ENCODE measurements at regions not wholly inside any gene's neighbourhood (a gene's known extent, or its start where the extent isn't known, plus 50 kb on each side); places are given as distances from the start of the nearest gene placed in this dataset.

- Histone ChIP-seq H3K27me3 (ENCODE audit: control insufficient read depth in 3 of 3, insufficient read depth in 3 of 3, low read depth in 1 of 3, low read length in 3 of 3) (peaks cover 0 to 8% (median 0%) of the 10 kb centered on the region in 3 experiments), H3K9ac (ENCODE audit: low read depth, low read length, poor library complexity) (no peak overlapping the region), H3K79me1 (ENCODE audit: low read depth, low read length) (no peaks in the 10 kb centered on the region), H2AK5ac (ENCODE audit: low read depth, low read length) (no peak overlapping the region), H3K23ac (ENCODE audit: low read depth, low read length, poor library complexity) (no peak overlapping the region), H3K18ac (ENCODE audit: low read length) (no peak overlapping the region), H3K14ac (ENCODE audit: low read length) (no peak overlapping the region), H3K4me1 (ENCODE audit: control insufficient read depth in 2 of 2, insufficient read depth in 1 of 2, low read depth in 1 of 2, low read length in 2 of 2) (peaks cover 0 to 3% of the 10 kb centered on the region in 2 donors), H3K4me2 (ENCODE audit: insufficient read depth, low read length, poor library complexity, severe bottlenecking) (no peak overlapping the region), H2BK5ac (ENCODE audit: low read length) (no peak overlapping the region), H3K36me3 (replicated peaks in 1 of 2; ENCODE audit: control insufficient read depth in 2 of 2, insufficient read depth in 2 of 2, low read length in 2 of 2) (no peaks in the 10 kb centered on the region), H2BK12ac (ENCODE audit: low read length) (no peak overlapping the region), H3K9me3 (replicated peaks in 1 of 2; ENCODE audit: control insufficient read depth in 2 of 2, insufficient read depth in 1 of 2, low read depth in 1 of 2, low read length in 2 of 2) (no peaks in the 10 kb centered on the region), H2BK15ac (ENCODE audit: low read length) (no peak overlapping the region), H3K4ac (ENCODE audit: low read length) (no peak overlapping the region), H4K91ac (ENCODE audit: low read depth, low read length, poor library complexity) (no peak overlapping the region), H3K4me3 (ENCODE audit: low read length in 2 of 2) (no peak overlapping the region), H3K27ac (replicated peaks; ENCODE audit: low read length) (no peak overlapping the region), H2BK120ac (ENCODE audit: low read depth, low read length) (no peak overlapping the region), H2AFZ (ENCODE audit: low read length) (no peak overlapping the region), H4K8ac (ENCODE audit: low read depth, low read length) (no peak overlapping the region)
- no CpG with 5 or more reads among the region's 2 CpGs for WGBS, 2 donors (ENCODE audit: extremely low coverage in 2 of 2, insufficient read length in 2 of 2, insufficient replicate concordance in 1 of 2)
- no peak for DNase-seq (ENCODE audit: low spot score)
These were observed 117.3 kb upstream of the NOCT start for GRCh38 chr4:138898282-138898681.

GRCh38 chr4:138897811-138898226, 117.8 kb upstream of the NOCT start:
- no peak overlapping the region for H3K4ac ChIP-seq (ENCODE audit: low read length)
- H4K91ac ChIP-seq (ENCODE audit: low read depth, low read length, poor library complexity): no peak overlapping the region
- no peak overlapping the region for H3K27ac ChIP-seq (replicated peaks; ENCODE audit: low read length)
- H3K4me1 ChIP-seq (ENCODE audit: control insufficient read depth in 2 of 2, insufficient read depth in 1 of 2, low read depth in 1 of 2, low read length in 2 of 2): peaks cover 0 to 3% of the 10 kb centered on the region in 2 donors
- no peak for DNase-seq (ENCODE audit: low spot score)
- H2BK15ac ChIP-seq (ENCODE audit: low read length): no peak overlapping the region
- H2BK12ac ChIP-seq (ENCODE audit: low read length): no peak overlapping the region
- no peaks in the 10 kb centered on the region for H3K79me1 ChIP-seq (ENCODE audit: low read depth, low read length)
- no peak overlapping the region for H3K18ac ChIP-seq (ENCODE audit: low read length)
- H3K9ac ChIP-seq (ENCODE audit: low read depth, low read length, poor library complexity): no peak overlapping the region
- no peak overlapping the region for H3K14ac ChIP-seq (ENCODE audit: low read length)
- H3K23ac ChIP-seq (ENCODE audit: low read depth, low read length, poor library complexity): no peak overlapping the region
- no peak overlapping the region for H3K4me2 ChIP-seq (ENCODE audit: insufficient read depth, low read length, poor library complexity, severe bottlenecking)
- no peak overlapping the region for H4K8ac ChIP-seq (ENCODE audit: low read depth, low read length)
- H2BK5ac ChIP-seq (ENCODE audit: low read length): no peak overlapping the region
- H3K9me3 ChIP-seq (replicated peaks in 1 of 2; ENCODE audit: control insufficient read depth in 2 of 2, insufficient read depth in 1 of 2, low read depth in 1 of 2, low read length in 2 of 2): no peaks in the 10 kb centered on the region
- no CpG with 5 or more reads among the region's 2 CpGs for WGBS, 2 donors (ENCODE audit: extremely low coverage in 2 of 2, insufficient read length in 2 of 2, insufficient replicate concordance in 1 of 2)
- H3K36me3 ChIP-seq (replicated peaks in 1 of 2; ENCODE audit: control insufficient read depth in 2 of 2, insufficient read depth in 2 of 2, low read length in 2 of 2): no peaks in the 10 kb centered on the region
- no peak overlapping the region for H2AFZ ChIP-seq (ENCODE audit: low read length)
- H2AK5ac ChIP-seq (ENCODE audit: low read depth, low read length): no peak overlapping the region
- H2BK120ac ChIP-seq (ENCODE audit: low read depth, low read length): no peak overlapping the region
- H3K27me3 ChIP-seq (ENCODE audit: control insufficient read depth in 3 of 3, insufficient read depth in 3 of 3, low read depth in 1 of 3, low read length in 3 of 3): peaks cover 0 to 8% (median 0%) of the 10 kb centered on the region in 3 experiments
- H3K4me3 ChIP-seq (ENCODE audit: low read length in 2 of 2): no peak overlapping the region

- Histone ChIP-seq H3K4me1 (ENCODE audit: control insufficient read depth in 2 of 2, insufficient read depth in 1 of 2, low read depth in 1 of 2, low read length in 2 of 2) (peaks cover 5 to 7% of the 10 kb centered on the region in 2 donors), H3K18ac (ENCODE audit: low read length) (no peak overlapping the region), H3K4me2 (ENCODE audit: insufficient read depth, low read length, poor library complexity, severe bottlenecking) (no peak overlapping the region), H3K23ac (ENCODE audit: low read depth, low read length, poor library complexity) (no peak overlapping the region), H2BK120ac (ENCODE audit: low read depth, low read length) (no peak overlapping the region), H4K8ac (ENCODE audit: low read depth, low read length) (no peak overlapping the region), H3K79me1 (ENCODE audit: low read depth, low read length) (no peaks in the 10 kb centered on the region), H3K9ac (ENCODE audit: low read depth, low read length, poor library complexity) (no peak overlapping the region), H2BK5ac (ENCODE audit: low read length) (no peak overlapping the region), H2BK15ac (ENCODE audit: low read length) (no peak overlapping the region), H2BK12ac (ENCODE audit: low read length) (no peak overlapping the region), H3K14ac (ENCODE audit: low read length) (no peak overlapping the region), H3K4me3 (ENCODE audit: low read length in 2 of 2) (no peak overlapping the region), H3K27me3 (ENCODE audit: control insufficient read depth in 3 of 3, insufficient read depth in 3 of 3, low read depth in 1 of 3, low read length in 3 of 3) (peaks cover 0 to 8% (median 0%) of the 10 kb centered on the region in 3 experiments), H2AFZ (ENCODE audit: low read length) (no peak overlapping the region), H3K27ac (replicated peaks; ENCODE audit: low read length) (no peak overlapping the region), H4K91ac (ENCODE audit: low read depth, low read length, poor library complexity) (no peak overlapping the region), H3K36me3 (replicated peaks in 1 of 2; ENCODE audit: control insufficient read depth in 2 of 2, insufficient read depth in 2 of 2, low read length in 2 of 2) (no peaks in the 10 kb centered on the region), H3K4ac (ENCODE audit: low read length) (no peak overlapping the region), H2AK5ac (ENCODE audit: low read depth, low read length) (no peak overlapping the region), H3K9me3 (replicated peaks in 1 of 2; ENCODE audit: control insufficient read depth in 2 of 2, insufficient read depth in 1 of 2, low read depth in 1 of 2, low read length in 2 of 2) (no peaks in the 10 kb centered on the region)
- no CpG with 5 or more reads among the region's 1 CpG for WGBS, 2 donors (ENCODE audit: extremely low coverage in 2 of 2, insufficient read length in 2 of 2, insufficient replicate concordance in 1 of 2)
- DNase-seq (ENCODE audit: low spot score): no peak
These were observed 120.9 kb upstream of the NOCT start for GRCh38 chr4:138894709-138895108.

- H2BK5ac ChIP-seq (ENCODE audit: low read length): no peak overlapping the region
- H3K23ac ChIP-seq (ENCODE audit: low read depth, low read length, poor library complexity): no peak overlapping the region
These were observed 121.6 kb upstream of the NOCT start for GRCh38 chr4:138894011-138894410.

More at GRCh38 chr4:138894011-138894410, 121.6 kb upstream of the NOCT start:
- Histone ChIP-seq H3K18ac (ENCODE audit: low read length) (no peak overlapping the region), H3K14ac (ENCODE audit: low read length) (no peak overlapping the region), H3K9me3 (replicated peaks in 1 of 2; ENCODE audit: control insufficient read depth in 2 of 2, insufficient read depth in 1 of 2, low read depth in 1 of 2, low read length in 2 of 2) (no peaks in the 10 kb centered on the region), H3K4ac (ENCODE audit: low read length) (no peak overlapping the region), H4K8ac (ENCODE audit: low read depth, low read length) (no peak overlapping the region), H3K27ac (replicated peaks; ENCODE audit: low read length) (no peak overlapping the region), H2BK12ac (ENCODE audit: low read length) (no peak overlapping the region), H3K4me3 (ENCODE audit: low read length in 2 of 2) (no peak overlapping the region), H3K27me3 (ENCODE audit: control insufficient read depth in 3 of 3, insufficient read depth in 3 of 3, low read depth in 1 of 3, low read length in 3 of 3) (peaks cover 0 to 8% (median 0%) of the 10 kb centered on the region in 3 experiments), H3K9ac (ENCODE audit: low read depth, low read length, poor library complexity) (no peak overlapping the region), H3K79me1 (ENCODE audit: low read depth, low read length) (no peaks in the 10 kb centered on the region), H3K4me2 (ENCODE audit: insufficient read depth, low read length, poor library complexity, severe bottlenecking) (no peak overlapping the region), H4K91ac (ENCODE audit: low read depth, low read length, poor library complexity) (no peak overlapping the region), H3K36me3 (replicated peaks in 1 of 2; ENCODE audit: control insufficient read depth in 2 of 2, insufficient read depth in 2 of 2, low read length in 2 of 2) (no peaks in the 10 kb centered on the region), H3K4me1 (ENCODE audit: control insufficient read depth in 2 of 2, insufficient read depth in 1 of 2, low read depth in 1 of 2, low read length in 2 of 2) (peaks cover 5 to 6% of the 10 kb centered on the region in 2 donors), H2BK15ac (ENCODE audit: low read length) (no peak overlapping the region), H2AFZ (ENCODE audit: low read length) (no peak overlapping the region), H2BK120ac (ENCODE audit: low read depth, low read length) (no peak overlapping the region), H2AK5ac (ENCODE audit: low read depth, low read length) (no peak overlapping the region)
- DNase-seq (ENCODE audit: low spot score): no peak

Measured in neuronal stem cell (in vitro differentiated cells).